Left ventricle myocardium inferior (tissue), 1 donor: ENCODE measurements at regions not wholly inside any gene's neighbourhood (a gene's known extent, or its start where the extent isn't known, plus 50 kb on each side); places are given as distances from the start of the nearest gene placed in this dataset.

Source experiments
- DNase-seq: peaks from one replicate; pipeline ENCODE4 v3.0.0-alpha.2; 2020
- H3K27ac ChIP-seq: fragments of 200-600 bp; replicated peaks from 2 replicates; pipeline ENCODE4 v1.8.0; 2021
- H3K27me3 ChIP-seq: fragments of 200-600 bp; 2 replicates; pipeline ENCODE4 v1.8.0; 2021; ENCODE audit warnings: low read depth
- H3K36me3 ChIP-seq: fragments of 200-600 bp; 2 replicates; pipeline ENCODE4 v1.8.0; 2021
- H3K4me1 ChIP-seq: fragments of 200-600 bp; 2 replicates; pipeline ENCODE4 v1.8.0; 2021
- H3K4me3 ChIP-seq: fragments of 200-600 bp; 2 replicates; pipeline ENCODE4 v1.8.0; 2021; ENCODE audit warnings: mild to moderate bottlenecking, moderate library complexity
- H3K9me3 ChIP-seq: fragments of 200-600 bp; replicated peaks from 2 replicates; pipeline ENCODE4 v1.8.0; 2021
- CTCF ChIP-seq: fragments of 200-600 bp; IDR thresholded peaks from 2 replicates; pipeline ENCODE4 v1.8.0; 2021; ENCODE audit warnings: antibody characterized with exemption, mild to moderate bottlenecking, borderline replicate concordance
- intact Hi-C: fragments of 100-400 bp; cut with micrococcal nuclease; formaldehyde crosslinking; loops from one replicate; pipeline ENCODE4 v1.11.0; 2022
- donor health status: DM: no; HTN: yes; CAD: no; lungs with severe emphysema.

GRCh38 chr12:94788298-94788697 is 137.9 kb upstream of the TMCC3 start:
- DNase-seq = no peak
- Histone ChIP-seq H3K27me3 (peaks cover 35% of the 10 kb centered on the region), H3K4me3 (no peak overlapping the region), H3K36me3 (no peaks in the 10 kb centered on the region), H3K27ac (no peak overlapping the region), H3K9me3 (no peaks in the 10 kb centered on the region), H3K4me1 (no peaks in the 10 kb centered on the region)
- no peak for TF ChIP-seq CTCF
- intact Hi-C loops = no loop called here

DNA sequence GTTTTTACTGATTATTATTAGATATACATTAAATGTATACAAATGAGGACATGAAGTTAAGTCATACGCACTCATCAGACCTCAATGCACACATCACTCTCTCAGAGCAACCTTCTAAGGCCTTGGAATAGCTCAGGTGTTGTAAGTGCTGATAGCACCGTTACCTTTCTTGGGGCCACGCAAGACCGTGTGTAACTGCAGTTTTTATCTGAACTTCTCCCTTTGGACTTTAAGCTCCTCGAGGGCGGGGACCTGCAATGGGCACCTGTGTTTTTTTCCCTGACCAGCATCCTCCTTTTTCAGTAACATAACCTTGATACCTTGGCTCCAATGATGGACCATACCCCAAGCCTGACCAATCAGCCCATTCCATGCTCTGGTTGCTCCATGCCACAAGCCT is 136.5 kb upstream of the TMCC3 start:
- Histone ChIP-seq H3K27me3 (peaks cover 40% of the 10 kb centered on the region), H3K27ac (no peak overlapping the region), H3K36me3 (no peaks in the 10 kb centered on the region), H3K4me3 (no peak overlapping the region), H3K9me3 (peaks cover 6% of the 10 kb centered on the region), H3K4me1 (no peaks in the 10 kb centered on the region)
- TF ChIP-seq CTCF = no peak
- intact Hi-C loops = no loop called here
- DNase-seq = no peak

DNA sequence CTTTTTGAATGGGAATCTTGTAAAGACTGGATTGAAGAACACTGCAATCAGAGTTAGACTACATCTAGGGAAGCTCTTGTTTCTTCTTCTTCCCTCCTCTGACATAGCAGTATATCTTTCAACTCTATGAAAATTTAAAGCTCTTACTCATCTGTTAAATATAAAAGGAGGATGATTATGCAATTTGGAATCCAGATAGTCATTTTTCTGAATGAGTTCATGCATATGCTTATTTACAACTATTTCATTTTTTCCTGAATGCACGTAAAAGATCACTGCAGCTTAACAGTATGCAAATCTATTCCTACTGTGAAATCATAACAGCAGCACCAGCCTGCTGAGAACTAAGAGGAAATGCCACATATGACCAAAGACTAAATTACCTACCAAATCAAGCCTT is 133.5 kb upstream of the TMCC3 start:
- Histone ChIP-seq H3K9me3 (peaks cover 8% of the 10 kb centered on the region), H3K4me1 (no peaks in the 10 kb centered on the region), H3K27ac (no peak overlapping the region), H3K27me3 (peaks cover 30% of the 10 kb centered on the region), H3K36me3 (no peaks in the 10 kb centered on the region), H3K4me3 (no peak overlapping the region)
- DNase-seq = no peak
- no peak for TF ChIP-seq CTCF
- intact Hi-C loops = no loop called here

DNA sequence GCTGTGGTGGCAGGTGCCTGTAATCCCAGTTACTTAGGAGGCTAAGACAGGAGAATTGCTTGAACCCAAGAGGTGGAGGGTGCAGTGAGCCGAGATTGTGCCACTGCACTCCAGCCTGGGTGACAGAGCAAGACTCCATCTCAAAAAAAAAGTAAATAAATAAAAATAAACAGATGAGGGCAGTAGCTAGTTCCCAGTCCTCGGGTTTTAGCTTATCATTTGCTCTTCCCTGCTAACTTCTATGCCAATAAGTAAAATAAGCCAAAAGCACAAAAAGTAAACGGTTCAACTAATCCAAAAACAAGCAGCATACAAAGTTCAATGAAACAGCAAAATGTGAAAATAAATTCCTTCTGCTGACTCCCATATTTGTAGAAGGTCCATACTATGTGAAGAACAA is 133.0 kb upstream of the TMCC3 start:
- Histone ChIP-seq H3K27me3 (peaks cover 30% of the 10 kb centered on the region), H3K9me3 (peaks cover 8% of the 10 kb centered on the region), H3K4me1 (no peaks in the 10 kb centered on the region), H3K36me3 (no peaks in the 10 kb centered on the region), H3K4me3 (no peak overlapping the region), H3K27ac (no peak overlapping the region)
- DNase-seq = no peak
- no peak for TF ChIP-seq CTCF
- intact Hi-C loops = no loop called here

DNA sequence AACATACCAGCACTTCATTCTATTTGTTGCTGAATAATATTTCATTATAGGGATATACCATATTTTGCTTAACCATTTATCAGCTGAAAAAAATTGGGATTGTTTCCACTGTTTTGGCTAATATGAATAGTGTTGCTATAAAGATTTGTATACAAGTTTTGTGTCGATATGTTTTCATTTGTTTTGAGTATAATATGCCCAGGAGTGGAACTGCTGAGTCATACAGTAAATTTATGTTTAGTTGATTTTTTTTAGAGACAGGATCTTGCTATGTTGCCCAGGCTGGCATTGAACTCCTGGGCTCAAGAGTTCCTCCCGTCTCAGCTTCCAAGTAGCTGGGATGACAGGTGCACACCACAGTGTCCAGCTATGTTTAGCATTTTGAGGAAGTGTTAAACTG is 131.5 kb upstream of the TMCC3 start:
- H3K36me3 ChIP-seq = no peaks in the 10 kb centered on the region
- H3K27me3 ChIP-seq = peaks cover 18% of the 10 kb centered on the region
- H3K4me3 ChIP-seq = no peak overlapping the region
- no peaks in the 10 kb centered on the region for H3K4me1 ChIP-seq
- peaks cover 8% of the 10 kb centered on the region for H3K9me3 ChIP-seq
- intact Hi-C loops = no loop called here
- no peak overlapping the region for H3K27ac ChIP-seq
- DNase-seq = no peak
- TF ChIP-seq CTCF = no peak

DNA sequence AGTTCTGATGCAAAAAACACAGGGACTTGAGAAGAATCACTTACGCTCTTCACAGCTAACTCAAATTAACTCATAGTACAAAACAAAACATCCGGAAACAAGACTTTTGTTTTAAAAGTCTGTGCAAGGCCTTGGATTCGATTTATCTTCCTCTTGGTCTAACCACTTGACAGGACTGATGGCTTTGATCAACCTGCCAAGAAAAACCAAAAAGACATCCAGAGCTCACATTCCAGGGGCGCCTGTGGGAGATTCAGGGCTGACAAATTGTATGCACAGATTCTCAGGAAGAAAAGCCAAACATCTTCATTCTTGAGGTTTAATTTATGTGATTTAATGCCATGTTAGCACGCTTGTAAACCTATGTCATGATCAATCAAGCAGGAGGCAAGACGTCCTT is 129.1 kb upstream of the TMCC3 start:
- Histone ChIP-seq H3K9me3 (peaks cover 9% of the 10 kb centered on the region), H3K27ac (no peak overlapping the region), H3K4me1 (no peaks in the 10 kb centered on the region), H3K36me3 (no peaks in the 10 kb centered on the region), H3K27me3 (peaks cover 32% of the 10 kb centered on the region), H3K4me3 (no peak overlapping the region)
- TF ChIP-seq CTCF = no peak
- no peak for DNase-seq
- intact Hi-C loops = no loop called here
